ENCODE measurements at regions not wholly inside any gene's neighbourhood (a gene's known extent, or its start where the extent isn't known, plus 50 kb on each side); places are given as distances from the start of the nearest gene placed in this dataset.

GRCh38 chr9:78763424-78763823 lies 466.5 kb downstream of the PSAT1 start:
- DNase-seq, result no peak

- no peak for DNase-seq
Observed at GRCh38 chr9:78765861-78766260, 468.9 kb downstream of the PSAT1 start.

GRCh38 chr9:78767490-78767889 lies 470.6 kb downstream of the PSAT1 start:
- DNase-seq, result no peak

GRCh38 chr9:78769690-78770089 lies 472.8 kb downstream of the PSAT1 start:
- no peak for DNase-seq

GRCh38 chr9:78775211-78775610 lies 478.3 kb downstream of the PSAT1 start:
- DNase-seq, result no peak

GRCh38 chr9:78775696-78776295 lies 478.9 kb downstream of the PSAT1 start:
- peak; percentile 19 for DNase-seq

GRCh38 chr9:78777747-78778146 lies 480.8 kb downstream of the PSAT1 start:
- no peak for DNase-seq

GRCh38 chr9:78778318-78778717 lies 481.4 kb downstream of the PSAT1 start:
- no peak for DNase-seq

- DNase-seq, result no peak
Observed at GRCh38 chr9:78778861-78779374, 482.0 kb downstream of the PSAT1 start.

GRCh38 chr9:78781681-78782080 lies 484.8 kb downstream of the PSAT1 start:
- DNase-seq, result no peak

- DNase-seq, result no peak
Observed at GRCh38 chr9:78782234-78782633, 485.3 kb downstream of the PSAT1 start.

- DNase-seq, result no peak
Observed at GRCh38 chr9:78782858-78783257, 485.9 kb downstream of the PSAT1 start.

GRCh38 chr9:78783743-78784142 lies 486.8 kb downstream of the PSAT1 start:
- peak; percentile 12 for DNase-seq

GRCh38 chr9:78786794-78787193 lies 489.9 kb downstream of the PSAT1 start:
- DNase-seq, result peak; percentile 6

GRCh38 chr9:78788101-78788500 lies 491.2 kb downstream of the PSAT1 start:
- no peak for DNase-seq

GRCh38 chr9:78791779-78792178 lies 494.9 kb downstream of the PSAT1 start:
- DNase-seq, result no peak

GRCh38 chr9:78792745-78793144 lies 495.8 kb downstream of the PSAT1 start:
- no peak for DNase-seq

- no peak for DNase-seq
Observed at GRCh38 chr9:78805771-78806170, 508.8 kb downstream of the PSAT1 start.

- no peak for DNase-seq
Observed at GRCh38 chr9:78806492-78807160, 509.7 kb downstream of the PSAT1 start.

- no peak for DNase-seq
Observed at GRCh38 chr9:78807286-78807685, 510.4 kb downstream of the PSAT1 start.

- DNase-seq, result no peak
Observed at GRCh38 chr9:78808048-78808447, 511.1 kb downstream of the PSAT1 start.

- DNase-seq, result no peak
Observed at GRCh38 chr9:78811622-78812276, 514.8 kb downstream of the PSAT1 start.

GRCh38 chr9:78812665-78813064 lies 515.7 kb downstream of the PSAT1 start:
- DNase-seq, result no peak

- DNase-seq, result no peak
Observed at GRCh38 chr9:78813602-78814180, 516.8 kb downstream of the PSAT1 start.

Measured in suppressor macrophage treated with lipopolysaccharide for 4 hours (primary cell).